GM12892 (cell line): ENCODE measurements at regions not wholly inside any gene's neighbourhood (a gene's known extent, or its start where the extent isn't known, plus 50 kb on each side); places are given as distances from the start of the nearest gene placed in this dataset.

Experiments
- DNase-seq: peaks from one replicate; pipeline ENCODE4 v3.0.0; 2011; ENCODE audit not compliant: insufficient read length
- FAIRE-seq: peaks from 2 replicates; lab custom pipeline; 2011; peaks lifted over from hg19 to GRCh38; lab: Jason Lieb, UNC
- POLR2A ChIP-seq: IDR thresholded peaks from 2 replicates; pipeline ENCODE4 v1.6.1; 2011; ENCODE audit warnings: low read depth, low read length, control low read depth
- POLR2AphosphoS5 ChIP-seq: IDR thresholded peaks from 2 replicates; pipeline ENCODE4 v1.6.1; 2011; ENCODE audit warnings: low read depth, low read length, control low read depth
- TAF1 ChIP-seq: IDR thresholded peaks from 2 replicates; pipeline ENCODE4 v1.6.1; 2011; ENCODE audit warnings: low read depth, mild to moderate bottlenecking, control low read depth, low read length, borderline replicate concordance

GRCh38 chr2:54065411-54065810 is 50.0 kb upstream of the ACYP2 start:
- FAIRE-seq = no peak
- no peak for DNase-seq
- TF ChIP-seq POLR2A = no peak
- no peak for TF ChIP-seq TAF1
- no peak for TF ChIP-seq POLR2AphosphoS5

GRCh38 chr2:54063967-54064535 is 51.4 kb upstream of the ACYP2 start:
- TF ChIP-seq POLR2A (no peak), TAF1 (no peak), POLR2AphosphoS5 (no peak)
- FAIRE-seq = no peak
- DNase-seq = no peak

- FAIRE-seq = no peak
- DNase-seq = no peak
- no peak for TF ChIP-seq POLR2A
- TF ChIP-seq POLR2AphosphoS5 = no peak
- no peak for TF ChIP-seq TAF1
Observed at GRCh38 chr2:54062401-54062800, 53.0 kb upstream of the ACYP2 start.

- FAIRE-seq = no peak
- DNase-seq = no peak
- TF ChIP-seq POLR2AphosphoS5 (no peak), TAF1 (no peak), POLR2A (no peak)
Observed at GRCh38 chr2:54061272-54061671, 54.1 kb upstream of the ACYP2 start.

- DNase-seq (no peak), FAIRE-seq (no peak)
- TF ChIP-seq POLR2A (no peak), POLR2AphosphoS5 (no peak), TAF1 (no peak)
Observed at GRCh38 chr2:54059986-54060385, 55.4 kb upstream of the ACYP2 start.

GRCh38 chr2:54059504-54059903 is 55.9 kb upstream of the ACYP2 start:
- no peak for DNase-seq
- FAIRE-seq = no peak

GRCh38 chr2:54058449-54058848 is 57.0 kb upstream of the ACYP2 start:
- DNase-seq (no peak), FAIRE-seq (no peak)
- TF ChIP-seq POLR2A (no peak), POLR2AphosphoS5 (no peak), TAF1 (no peak)

More at GRCh38 chr2:54059504-54059903, 55.9 kb upstream of the ACYP2 start:
- TF ChIP-seq POLR2AphosphoS5 = no peak

- FAIRE-seq (no peak), DNase-seq (no peak)
- no peak for TF ChIP-seq POLR2A
Observed at GRCh38 chr2:54054774-54055173, 60.6 kb upstream of the ACYP2 start.

- TF ChIP-seq POLR2A = no peak
- TF ChIP-seq POLR2AphosphoS5 = no peak
- TF ChIP-seq TAF1 = no peak
- DNase-seq (no peak), FAIRE-seq (peak; percentile 70)
Observed at GRCh38 chr2:54054271-54054670, 61.1 kb upstream of the ACYP2 start.

GRCh38 chr2:54053830-54054229 is 61.6 kb upstream of the ACYP2 start:
- DNase-seq (no peak), FAIRE-seq (no peak)
- TF ChIP-seq POLR2A (no peak), POLR2AphosphoS5 (no peak), TAF1 (no peak)

- FAIRE-seq (peak; percentile 51), DNase-seq (no peak)
- TF ChIP-seq POLR2A (no peak), TAF1 (no peak), POLR2AphosphoS5 (no peak)
Observed at GRCh38 chr2:54052825-54053718, 62.3 kb upstream of the ACYP2 start.

GRCh38 chr2:54050445-54050844 is 65.0 kb upstream of the ACYP2 start:
- TF ChIP-seq POLR2A (no peak), TAF1 (no peak), POLR2AphosphoS5 (no peak)
- DNase-seq (no peak), FAIRE-seq (no peak)
